Epidermal melanocyte (primary cell): ENCODE measurements at regions not wholly inside any gene's neighbourhood (a gene's known extent, or its start where the extent isn't known, plus 50 kb on each side); places are given as distances from the start of the nearest gene placed in this dataset.
A peak's percentile ranks its signal among the peaks of the same experiment; 100 is the strongest.
"Not testable (repeated sequence)": the region's sequence is repeated elsewhere in the genome, so short reads cannot be mapped to it uniquely, and the experiment has no call there.

Experiments used
- DNase-seq: peaks from one replicate; pipeline ENCODE4 v3.0.0; 2011; ENCODE audit warnings: low spot score; ENCODE audit not compliant: insufficient read length

DNA sequence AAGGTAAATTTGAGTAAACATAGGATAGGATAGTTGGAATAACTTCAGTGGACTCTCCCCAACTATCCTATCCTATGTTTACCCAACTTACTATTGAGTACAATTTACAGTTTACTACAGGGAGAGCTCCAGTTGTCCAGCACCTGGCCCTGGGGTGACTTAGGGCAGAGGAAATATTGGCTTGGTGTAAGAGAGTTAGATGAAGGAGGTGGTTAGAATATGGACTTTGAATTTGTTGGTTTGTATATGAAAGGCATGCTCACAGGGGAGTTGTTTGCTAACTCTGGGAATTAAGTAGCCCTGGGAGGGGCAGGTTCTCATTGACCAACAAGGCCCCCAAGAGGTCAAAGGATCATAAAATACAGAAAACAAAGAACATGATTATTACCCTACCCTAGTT, 497.7 kb downstream of the ARL4A start:
- DNase-seq = no peak

DNA sequence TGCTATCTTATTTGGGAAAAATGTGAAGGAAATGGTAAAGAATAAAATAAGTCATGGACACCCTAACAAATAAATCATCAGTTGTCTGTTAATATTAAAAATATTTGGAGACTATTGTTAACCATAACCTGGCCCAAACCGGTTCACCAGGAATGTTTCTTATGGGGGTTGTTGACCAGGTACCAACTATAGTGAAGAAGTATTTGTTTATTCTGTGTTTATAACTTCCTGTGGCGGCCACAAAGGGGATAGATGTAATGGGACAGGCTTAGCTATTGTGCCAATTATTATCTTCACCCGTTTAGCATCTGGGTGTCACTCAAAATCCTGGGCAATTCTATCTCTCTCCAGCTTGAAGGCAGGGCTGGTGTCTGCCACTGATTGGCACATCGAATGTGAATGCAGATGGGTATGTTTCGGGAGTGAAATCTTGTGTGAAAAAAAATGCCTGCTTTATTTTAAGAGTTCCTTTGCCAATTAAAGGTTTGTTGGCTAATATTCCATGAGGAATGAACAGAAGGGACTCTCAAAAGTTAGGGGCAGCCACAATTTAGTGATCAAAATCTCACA, 500.9 kb downstream of the ARL4A start:
- no peak for DNase-seq

DNA sequence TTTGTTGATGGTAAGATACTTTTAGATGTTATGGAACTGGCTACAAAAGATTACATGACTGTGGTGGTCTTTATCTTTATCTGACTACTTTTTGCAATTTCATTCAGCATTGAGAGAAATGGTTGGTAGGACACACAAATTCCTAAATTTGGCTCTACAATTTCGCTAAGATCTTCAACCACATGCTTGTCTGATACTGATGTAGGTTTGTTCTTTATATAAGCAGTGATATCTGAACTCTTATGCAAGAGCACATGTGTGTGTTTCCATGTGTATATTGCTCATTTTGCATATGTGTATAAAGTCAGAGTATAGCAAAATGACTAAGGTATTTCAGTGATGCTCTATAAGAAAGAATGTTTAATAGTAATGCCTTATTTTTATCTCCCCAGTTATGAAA, 501.5 kb downstream of the ARL4A start:
- DNase-seq = no peak

DNA sequence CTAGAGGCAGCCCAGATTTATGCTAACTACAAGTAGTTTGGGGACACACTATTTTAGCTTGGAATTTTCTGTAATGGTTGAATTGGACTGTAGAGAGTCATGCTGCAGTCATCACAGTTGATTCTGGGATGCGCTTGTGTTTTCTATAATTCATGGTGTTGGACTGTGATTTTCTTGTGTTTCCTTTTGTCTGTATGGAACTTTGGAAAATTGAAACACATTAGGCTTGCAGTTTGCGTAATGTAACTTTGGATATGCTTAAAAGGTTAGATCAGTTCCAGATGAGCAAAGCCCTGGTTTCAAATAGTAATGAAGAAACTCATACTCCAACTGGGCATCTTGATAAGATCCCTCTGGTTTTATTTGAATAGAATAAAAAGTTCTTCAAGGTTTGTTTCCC, 502.2 kb downstream of the ARL4A start:
- no peak for DNase-seq

DNA sequence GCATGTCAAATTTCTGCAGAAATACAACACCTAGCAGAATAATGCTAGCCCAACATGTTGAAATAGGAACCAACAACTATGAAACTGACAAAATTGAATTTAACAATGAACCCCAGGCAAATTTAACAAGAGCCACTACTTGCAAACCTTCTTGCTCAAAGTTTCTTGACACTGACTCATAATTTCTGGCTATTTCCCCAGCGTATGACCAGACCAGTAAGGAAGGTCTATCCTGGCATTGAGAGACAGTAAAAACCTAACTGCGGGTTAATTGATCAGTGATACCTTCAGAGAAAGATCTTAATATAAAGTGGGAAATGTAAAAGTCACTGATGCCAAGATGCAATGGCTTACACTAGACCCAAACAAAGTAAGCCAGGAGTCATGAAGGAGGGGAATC, 510.1 kb downstream of the ARL4A start:
- no peak for DNase-seq

GRCh38 chr7:13198036-13198435, 510.6 kb downstream of the ARL4A start:
- DNase-seq = no peak

DNA sequence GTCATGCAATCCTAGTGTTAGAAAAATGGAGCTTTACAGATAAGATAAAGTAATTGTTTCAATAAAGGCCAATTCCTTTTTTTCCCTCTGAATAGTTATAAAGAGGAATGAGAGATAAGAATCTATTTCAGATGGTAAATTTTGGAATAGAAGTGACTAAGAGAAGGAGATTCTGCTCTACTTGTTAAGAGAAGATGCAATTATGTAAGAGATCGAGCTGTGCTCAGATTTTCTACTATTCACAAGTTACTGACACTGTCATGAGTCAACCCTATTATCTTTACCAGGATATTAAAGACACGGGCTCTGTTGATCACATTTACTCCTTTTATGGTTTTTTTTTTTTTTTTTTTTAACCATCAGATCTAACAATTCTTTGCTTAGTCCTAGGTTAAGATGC, 511.3 kb downstream of the ARL4A start:
- DNase-seq = no peak

DNA sequence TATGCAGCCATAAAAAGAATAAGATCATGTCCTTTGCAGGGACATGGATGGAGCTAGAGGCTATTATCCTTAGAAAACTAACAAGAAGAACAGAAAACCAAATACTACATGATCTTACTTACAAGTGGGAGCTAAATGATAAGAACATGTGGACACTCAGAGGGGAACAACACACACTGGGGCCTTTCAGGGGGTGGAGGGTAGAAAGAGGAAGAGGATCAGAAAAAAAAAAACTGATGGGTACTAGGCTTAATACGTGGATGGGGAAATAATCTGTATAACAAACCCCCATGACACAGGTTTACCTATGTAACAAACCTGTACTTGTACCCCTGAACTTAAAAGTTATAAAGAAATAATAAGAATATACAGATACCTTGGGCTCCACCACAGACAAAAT, 514.2 kb downstream of the ARL4A start:
- no peak for DNase-seq

GRCh38 chr7:13217768-13218167, 530.3 kb downstream of the ARL4A start:
- DNase-seq = no peak

- no peak for DNase-seq
These were observed 537.6 kb downstream of the ARL4A start for GRCh38 chr7:13225068-13225467.

- no peak for DNase-seq
These were observed 539.0 kb downstream of the ARL4A start for GRCh38 chr7:13226385-13226784.

GRCh38 chr7:13231216-13231615, 543.8 kb downstream of the ARL4A start:
- no peak for DNase-seq

- DNase-seq = no peak
These were observed 548.0 kb downstream of the ARL4A start for GRCh38 chr7:13235436-13235835.

GRCh38 chr7:13236026-13236425, 548.6 kb downstream of the ARL4A start:
- no peak for DNase-seq

GRCh38 chr7:13240349-13240748, 552.9 kb downstream of the ARL4A start:
- DNase-seq = no peak

- DNase-seq = no peak
These were observed 554.0 kb downstream of the ARL4A start for GRCh38 chr7:13241416-13241815.

DNA sequence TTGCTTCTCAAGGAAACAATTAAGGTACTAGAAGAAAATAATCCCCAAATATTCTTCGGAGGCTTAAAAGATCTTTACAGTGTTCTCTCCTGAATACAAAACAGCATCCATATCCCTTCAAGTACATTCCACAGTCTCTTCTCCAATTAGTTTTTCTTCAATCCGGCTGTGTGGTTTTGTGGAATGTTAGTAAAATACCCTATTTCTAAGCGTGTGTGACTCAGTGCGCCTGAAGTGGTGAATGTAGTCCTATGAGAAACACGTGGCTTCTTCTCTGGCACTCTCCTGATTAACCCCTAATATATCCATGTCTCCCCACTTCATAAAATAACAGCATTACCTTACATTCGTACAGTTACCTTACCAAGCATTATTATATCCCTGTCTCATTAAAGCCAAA, 570.2 kb downstream of the ARL4A start:
- DNase-seq = no peak

GRCh38 chr7:13258386-13258785, 571.0 kb downstream of the ARL4A start:
- no peak for DNase-seq

GRCh38 chr7:13259930-13260329, 572.5 kb downstream of the ARL4A start:
- no peak for DNase-seq

GRCh38 chr7:13262929-13263530, 575.6 kb downstream of the ARL4A start:
- peak; percentile 17 for DNase-seq

DNA sequence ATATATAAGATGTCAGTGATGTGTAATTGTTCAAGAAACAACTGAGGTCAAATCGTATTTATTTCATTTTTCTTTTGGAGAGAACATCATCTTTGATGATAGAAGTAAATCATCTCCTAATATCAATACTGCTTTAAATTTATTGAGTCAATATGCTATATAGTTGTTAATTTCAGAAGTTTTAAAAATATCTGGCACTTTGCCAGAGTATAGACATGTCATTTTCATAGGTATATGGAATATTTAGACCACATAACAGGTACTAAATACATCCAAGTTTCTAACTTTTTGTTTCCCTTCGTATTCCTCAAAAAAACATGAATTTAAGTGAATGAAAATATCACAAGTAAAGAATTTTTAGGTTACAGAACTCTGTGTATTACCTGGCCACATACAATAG, 577.8 kb downstream of the ARL4A start:
- no peak for DNase-seq

DNA sequence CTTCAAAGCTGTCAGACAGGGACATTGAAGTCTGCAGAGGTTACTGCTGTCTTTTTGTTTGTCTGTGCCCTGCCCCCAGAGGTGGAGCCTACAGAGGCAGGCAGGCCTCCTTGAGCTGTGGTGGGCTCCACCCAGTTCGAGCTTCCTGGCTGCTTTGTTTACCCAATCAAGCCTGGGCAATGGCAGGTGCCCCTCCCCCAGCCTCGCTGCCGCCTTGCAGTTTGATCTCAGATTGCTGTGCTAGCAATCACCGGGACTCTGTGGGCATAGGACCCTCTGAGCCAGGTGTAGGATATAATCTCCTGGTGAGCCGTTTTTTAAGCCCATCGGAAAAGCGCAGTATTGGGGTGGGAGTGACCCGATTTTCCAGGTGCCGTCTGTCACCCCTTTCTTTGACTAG, 586.8 kb downstream of the ARL4A start:
- not testable (repeated sequence) for DNase-seq

GRCh38 chr7:13276977-13277376, 589.5 kb downstream of the ARL4A start:
- DNase-seq = no peak

DNA sequence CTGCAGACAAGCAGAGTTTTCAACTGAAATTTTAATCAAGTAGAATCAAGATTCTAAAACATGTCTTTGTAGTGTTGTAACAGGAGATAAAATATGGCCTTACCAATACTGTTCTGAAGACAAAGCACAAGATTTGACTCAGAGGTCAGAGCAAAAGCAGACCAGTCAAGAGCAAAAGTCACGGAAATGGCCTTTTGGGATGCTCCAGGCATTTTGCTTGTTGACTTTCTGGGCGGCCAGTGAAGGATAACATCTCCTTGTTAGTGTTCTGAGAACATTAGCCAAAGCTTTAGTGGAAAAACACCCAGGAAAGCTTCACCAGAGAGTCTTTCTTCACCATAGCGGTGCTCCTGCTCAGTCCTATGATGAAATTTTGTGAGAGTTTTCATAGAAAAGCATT, 590.6 kb downstream of the ARL4A start:
- DNase-seq = no peak
